Heart left ventricle (tissue), 13 donors: ENCODE measurements at regions not wholly inside any gene's neighbourhood (a gene's known extent, or its start where the extent isn't known, plus 50 kb on each side); places are given as distances from the start of the nearest gene placed in this dataset.

Experiments
- POLR2A ChIP-seq, 2 donors: fragments of 450-650 bp; IDR thresholded peaks; one replicate each; pipeline ENCODE4 v1.6.1; 2017; ENCODE audit warnings: antibody characterized with exemption in 2 of 2, mild to moderate bottlenecking in 2 of 2, moderate library complexity in 2 of 2
- TF ChIP-seq, protein P1 (sequence below), 12 donors: fragments of 200-600 bp; sonication (generic) in 4 of 12; IDR thresholded peaks; one replicate each; pipeline versions ENCODE4 v1.5.0 to v1.8.0; 2018 to 2022; ENCODE audit warnings: antibody characterized with exemption in 12 of 12, mild to moderate bottlenecking in 5 of 12
- donor health status: ischemic (EF 13 %, LVEDD 7.1; RV severe dilation, severe dysfunction).
- donor health status: DM: no; HTN: yes; CAD: no.
- donor health status: DM: no; HTN: no; CAD: no.
- donor health status: ischemic (EF 25% LVEDD 6.9; RV normal size, moderate dysfunction).
- donor health status: ischemic (EF 25% LVEDD 5.7; RV mildly dilated, moderate dysfunction).
- donor health status: ischemic (EF 35%, LVEDD 5.7; RV mildly dilated, moderate dysfunction).
- donor health status: nonischemic (EF 11% LVEDD 7.7; RV severe dilation, severe dysfunction).
- donor health status: DM: yes; HTN: yes; CAD: no.
- donor health status: PGD.
- donor health status: ischemic (EF 29% LVEDD 5.4; RV normal size, mild dysfunction).
- donor health status: nonischemic (EF 23%, LVEDD 6.1; RV moderate dilation, normal function).

GRCh38 chr14:101185946-101186345, 282.4 kb upstream of the RTL1 start:
- no peak for TF ChIP-seq POLR2A (IDR thresholded peaks at IDR 0.05)
- TF ChIP-seq, protein P1, sequence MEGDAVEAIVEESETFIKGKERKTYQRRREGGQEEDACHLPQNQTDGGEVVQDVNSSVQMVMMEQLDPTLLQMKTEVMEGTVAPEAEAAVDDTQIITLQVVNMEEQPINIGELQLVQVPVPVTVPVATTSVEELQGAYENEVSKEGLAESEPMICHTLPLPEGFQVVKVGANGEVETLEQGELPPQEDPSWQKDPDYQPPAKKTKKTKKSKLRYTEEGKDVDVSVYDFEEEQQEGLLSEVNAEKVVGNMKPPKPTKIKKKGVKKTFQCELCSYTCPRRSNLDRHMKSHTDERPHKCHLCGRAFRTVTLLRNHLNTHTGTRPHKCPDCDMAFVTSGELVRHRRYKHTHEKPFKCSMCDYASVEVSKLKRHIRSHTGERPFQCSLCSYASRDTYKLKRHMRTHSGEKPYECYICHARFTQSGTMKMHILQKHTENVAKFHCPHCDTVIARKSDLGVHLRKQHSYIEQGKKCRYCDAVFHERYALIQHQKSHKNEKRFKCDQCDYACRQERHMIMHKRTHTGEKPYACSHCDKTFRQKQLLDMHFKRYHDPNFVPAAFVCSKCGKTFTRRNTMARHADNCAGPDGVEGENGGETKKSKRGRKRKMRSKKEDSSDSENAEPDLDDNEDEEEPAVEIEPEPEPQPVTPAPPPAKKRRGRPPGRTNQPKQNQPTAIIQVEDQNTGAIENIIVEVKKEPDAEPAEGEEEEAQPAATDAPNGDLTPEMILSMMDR (IDR thresholded peaks at IDR 0.05), result no peak
